ENCODE measurements at regions not wholly inside any gene's neighbourhood (a gene's known extent, or its start where the extent isn't known, plus 50 kb on each side); places are given as distances from the start of the nearest gene placed in this dataset.

- Histone ChIP-seq H3K27ac (no peak overlapping the region), H3K27me3 (replicated peaks) (no peaks in the 10 kb centered on the region), H3K4me3 (ENCODE audit: low read depth, low read length) (no peak overlapping the region), H3K36me3 (replicated peaks) (no peaks in the 10 kb centered on the region)
- in situ Hi-C loops (cut with HindIII; ENCODE audit: low pct_ligation_motif_present, low sequenced_read_pairs): no loop called here
- no peak for DNase-seq
- no peak for TF ChIP-seq CTCF (IDR thresholded peaks at IDR 0.05; ENCODE audit: low read depth, low read length, missing control alignments)
Measured at GRCh38 chr3:83740504-83740903, 1218.3 kb upstream of the CADM2 start.

GRCh38 chr3:83765956-83766355 lies 1192.8 kb upstream of the CADM2 start:
- Histone ChIP-seq H3K4me3 (ENCODE audit: low read depth, low read length) (no peak overlapping the region), H3K27ac (no peak overlapping the region), H3K27me3 (replicated peaks) (no peaks in the 10 kb centered on the region), H3K36me3 (replicated peaks) (no peaks in the 10 kb centered on the region)
- DNase-seq: no peak
- no peak for TF ChIP-seq CTCF (IDR thresholded peaks at IDR 0.05; ENCODE audit: low read depth, low read length, missing control alignments)
- in situ Hi-C loops (cut with HindIII; ENCODE audit: low pct_ligation_motif_present, low sequenced_read_pairs): no loop called here

- H3K4me3 ChIP-seq (ENCODE audit: low read depth, low read length): no peak overlapping the region
- no peak for TF ChIP-seq CTCF (IDR thresholded peaks at IDR 0.05; ENCODE audit: low read depth, low read length, missing control alignments)
- no peak overlapping the region for H3K27ac ChIP-seq
- H3K36me3 ChIP-seq (replicated peaks): no peaks in the 10 kb centered on the region
- DNase-seq: no peak
- in situ Hi-C loops (cut with HindIII; ENCODE audit: low pct_ligation_motif_present, low sequenced_read_pairs): no loop called here
- no peaks in the 10 kb centered on the region for H3K27me3 ChIP-seq (replicated peaks)
Measured at GRCh38 chr3:83769791-83770663, 1188.8 kb upstream of the CADM2 start.

- no peak for TF ChIP-seq CTCF (IDR thresholded peaks at IDR 0.05; ENCODE audit: low read depth, low read length, missing control alignments)
- in situ Hi-C loops (cut with HindIII; ENCODE audit: low pct_ligation_motif_present, low sequenced_read_pairs): no loop called here
Measured at GRCh38 chr3:83770664-83771402, 1188.0 kb upstream of the CADM2 start.

GRCh38 chr3:83802801-83803200 lies 1156.0 kb upstream of the CADM2 start:
- no peak for TF ChIP-seq CTCF (IDR thresholded peaks at IDR 0.05; ENCODE audit: low read depth, low read length, missing control alignments)
- H3K36me3 ChIP-seq (replicated peaks): no peaks in the 10 kb centered on the region
- no peak overlapping the region for H3K4me3 ChIP-seq (ENCODE audit: low read depth, low read length)
- in situ Hi-C loops (cut with HindIII; ENCODE audit: low pct_ligation_motif_present, low sequenced_read_pairs): no loop called here
- H3K27ac ChIP-seq: no peak overlapping the region
- DNase-seq: no peak
- H3K27me3 ChIP-seq (replicated peaks): no peaks in the 10 kb centered on the region

More at GRCh38 chr3:83770664-83771402, 1188.0 kb upstream of the CADM2 start:
- Histone ChIP-seq H3K36me3 (replicated peaks) (no peaks in the 10 kb centered on the region), H3K27ac (no peak overlapping the region), H3K4me3 (ENCODE audit: low read depth, low read length) (no peak overlapping the region), H3K27me3 (replicated peaks) (no peaks in the 10 kb centered on the region)
- DNase-seq: no peak

Measured in brain microvascular endothelial cell (primary cell).